ENCODE measurements at regions not wholly inside any gene's neighbourhood (a gene's known extent, or its start where the extent isn't known, plus 50 kb on each side); places are given as distances from the start of the nearest gene placed in this dataset.

DNA sequence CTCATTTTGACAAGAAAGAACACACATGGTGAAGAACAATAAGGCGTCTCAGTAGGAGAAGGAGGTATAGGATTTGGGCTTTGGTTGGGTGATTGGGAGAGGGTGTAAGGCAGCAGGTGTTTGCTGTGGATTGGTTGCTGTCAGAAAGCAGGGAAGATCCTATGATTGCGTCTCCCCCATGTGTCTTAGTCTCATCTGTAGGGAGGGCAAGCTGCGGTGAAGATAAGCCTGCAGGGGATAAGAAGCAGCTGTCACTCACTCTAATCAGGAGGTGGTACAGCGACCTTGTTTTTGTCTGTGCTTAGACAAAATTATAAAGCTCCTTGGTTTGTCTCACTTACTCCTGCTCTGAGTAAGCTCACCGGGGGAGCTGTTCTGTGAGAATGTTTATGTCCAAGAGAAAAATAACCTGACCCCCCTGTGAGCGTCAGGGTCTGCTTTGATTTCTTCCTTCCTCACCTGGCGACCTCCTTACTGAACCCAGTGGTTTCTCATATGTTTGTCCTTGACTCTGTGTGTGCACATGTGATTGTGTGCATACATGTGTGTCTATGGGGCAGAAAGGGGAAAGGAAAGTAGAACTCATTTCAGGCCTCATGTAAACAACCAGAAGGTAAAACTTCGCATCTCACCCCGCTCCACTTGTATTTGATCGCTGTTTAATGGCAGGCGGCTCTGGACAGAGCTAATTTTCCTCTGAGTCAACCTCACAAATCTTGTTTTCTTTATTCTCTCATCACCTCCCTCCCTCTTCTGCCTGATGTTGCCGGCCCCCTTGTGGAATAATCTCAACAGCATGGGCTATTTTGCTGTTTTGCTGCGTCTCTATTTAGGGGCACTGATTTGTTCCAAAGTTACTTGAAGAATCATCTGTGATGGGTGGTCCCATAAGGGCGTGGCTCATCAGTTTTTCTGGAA, 105.6 kb downstream of the TENT4A start:
- TF ChIP-seq SMC3 (IDR thresholded peaks at IDR 0.05; ENCODE audit: low read depth, low read length) = no peak
- TF ChIP-seq POLR2A (IDR thresholded peaks at IDR 0.05; ENCODE audit: low read depth, low read length) = no peak
- TF ChIP-seq BHLHE40 (IDR thresholded peaks at IDR 0.05; ENCODE audit: low read depth, low read length) = no peak
- TF ChIP-seq, protein P1, sequence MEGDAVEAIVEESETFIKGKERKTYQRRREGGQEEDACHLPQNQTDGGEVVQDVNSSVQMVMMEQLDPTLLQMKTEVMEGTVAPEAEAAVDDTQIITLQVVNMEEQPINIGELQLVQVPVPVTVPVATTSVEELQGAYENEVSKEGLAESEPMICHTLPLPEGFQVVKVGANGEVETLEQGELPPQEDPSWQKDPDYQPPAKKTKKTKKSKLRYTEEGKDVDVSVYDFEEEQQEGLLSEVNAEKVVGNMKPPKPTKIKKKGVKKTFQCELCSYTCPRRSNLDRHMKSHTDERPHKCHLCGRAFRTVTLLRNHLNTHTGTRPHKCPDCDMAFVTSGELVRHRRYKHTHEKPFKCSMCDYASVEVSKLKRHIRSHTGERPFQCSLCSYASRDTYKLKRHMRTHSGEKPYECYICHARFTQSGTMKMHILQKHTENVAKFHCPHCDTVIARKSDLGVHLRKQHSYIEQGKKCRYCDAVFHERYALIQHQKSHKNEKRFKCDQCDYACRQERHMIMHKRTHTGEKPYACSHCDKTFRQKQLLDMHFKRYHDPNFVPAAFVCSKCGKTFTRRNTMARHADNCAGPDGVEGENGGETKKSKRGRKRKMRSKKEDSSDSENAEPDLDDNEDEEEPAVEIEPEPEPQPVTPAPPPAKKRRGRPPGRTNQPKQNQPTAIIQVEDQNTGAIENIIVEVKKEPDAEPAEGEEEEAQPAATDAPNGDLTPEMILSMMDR (conservative IDR thresholded peaks at IDR 0.05; ENCODE audit: low read depth, low read length) = no peak
- TF ChIP-seq MAZ (IDR thresholded peaks at IDR 0.05; ENCODE audit: borderline replicate concordance, low read depth, low read length) = no peak
- TF ChIP-seq, protein P2, sequence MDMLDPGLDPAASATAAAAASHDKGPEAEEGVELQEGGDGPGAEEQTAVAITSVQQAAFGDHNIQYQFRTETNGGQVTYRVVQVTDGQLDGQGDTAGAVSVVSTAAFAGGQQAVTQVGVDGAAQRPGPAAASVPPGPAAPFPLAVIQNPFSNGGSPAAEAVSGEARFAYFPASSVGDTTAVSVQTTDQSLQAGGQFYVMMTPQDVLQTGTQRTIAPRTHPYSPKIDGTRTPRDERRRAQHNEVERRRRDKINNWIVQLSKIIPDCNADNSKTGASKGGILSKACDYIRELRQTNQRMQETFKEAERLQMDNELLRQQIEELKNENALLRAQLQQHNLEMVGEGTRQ (IDR thresholded peaks at IDR 0.05; ENCODE audit: low read depth, low read length) = no peak
- TF ChIP-seq MXI1 (IDR thresholded peaks at IDR 0.05; ENCODE audit: borderline replicate concordance, low read depth, low read length) = no peak
- TF ChIP-seq, protein P3, sequence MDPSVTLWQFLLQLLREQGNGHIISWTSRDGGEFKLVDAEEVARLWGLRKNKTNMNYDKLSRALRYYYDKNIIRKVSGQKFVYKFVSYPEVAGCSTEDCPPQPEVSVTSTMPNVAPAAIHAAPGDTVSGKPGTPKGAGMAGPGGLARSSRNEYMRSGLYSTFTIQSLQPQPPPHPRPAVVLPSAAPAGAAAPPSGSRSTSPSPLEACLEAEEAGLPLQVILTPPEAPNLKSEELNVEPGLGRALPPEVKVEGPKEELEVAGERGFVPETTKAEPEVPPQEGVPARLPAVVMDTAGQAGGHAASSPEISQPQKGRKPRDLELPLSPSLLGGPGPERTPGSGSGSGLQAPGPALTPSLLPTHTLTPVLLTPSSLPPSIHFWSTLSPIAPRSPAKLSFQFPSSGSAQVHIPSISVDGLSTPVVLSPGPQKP (IDR thresholded peaks at IDR 0.05; ENCODE audit: borderline replicate concordance, low read depth, low read length) = no peak
- TF ChIP-seq NFE2L2 (IDR thresholded peaks at IDR 0.05; ENCODE audit: low read depth, low read length) = no peak
- no peak for TF ChIP-seq RAD21 (IDR thresholded peaks at IDR 0.05; ENCODE audit: low read length)
- no peak for TF ChIP-seq CEBPB (IDR thresholded peaks at IDR 0.05; ENCODE audit: low read depth, low read length)

All from IMR-90 (cell line).